ENCODE measurements at regions not wholly inside any gene's neighbourhood (a gene's known extent, or its start where the extent isn't known, plus 50 kb on each side); places are given as distances from the start of the nearest gene placed in this dataset.
"Not testable (repeated sequence)": the region's sequence is repeated elsewhere in the genome, so short reads cannot be mapped to it uniquely, and the experiment has no call there.

GRCh38 chr7:54904130-54904529, 114.7 kb upstream of the EGFR start:
- no peak for DNase-seq

- DNase-seq: no peak
These were observed 113.8 kb upstream of the EGFR start for GRCh38 chr7:54904986-54905385.

- DNase-seq: peak; percentile 0
These were observed 111.9 kb upstream of the EGFR start for GRCh38 chr7:54906963-54907362.

- DNase-seq: no peak
These were observed 110.8 kb upstream of the EGFR start for GRCh38 chr7:54907981-54908380.

GRCh38 chr7:54908760-54909438, 109.9 kb upstream of the EGFR start:
- no peak for DNase-seq

GRCh38 chr7:54915870-54916598, 102.8 kb upstream of the EGFR start:
- DNase-seq: no peak

- DNase-seq: no peak
These were observed 101.0 kb upstream of the EGFR start for GRCh38 chr7:54917613-54918391.

- DNase-seq: no peak
These were observed 97.7 kb upstream of the EGFR start for GRCh38 chr7:54921116-54921515.

GRCh38 chr7:54931532-54931931, 87.3 kb upstream of the EGFR start:
- DNase-seq: no peak

GRCh38 chr7:54932818-54933543, 85.8 kb upstream of the EGFR start:
- DNase-seq: no peak

- no peak for DNase-seq
These were observed 85.2 kb upstream of the EGFR start for GRCh38 chr7:54933643-54934042.

GRCh38 chr7:54940748-54941147, 78.1 kb upstream of the EGFR start:
- no peak for DNase-seq

GRCh38 chr7:54944179-54944578, 74.6 kb upstream of the EGFR start:
- no peak for DNase-seq

GRCh38 chr7:54946271-54946670, 72.5 kb upstream of the EGFR start:
- DNase-seq: no peak

- no peak for DNase-seq
These were observed 72.1 kb upstream of the EGFR start for GRCh38 chr7:54946764-54947163.

GRCh38 chr7:54947266-54947665, 71.6 kb upstream of the EGFR start:
- DNase-seq: no peak

GRCh38 chr7:54949514-54949913, 69.3 kb upstream of the EGFR start:
- DNase-seq: not testable (repeated sequence)

GRCh38 chr7:54955296-54955695, 63.5 kb upstream of the EGFR start:
- DNase-seq: no peak

GRCh38 chr7:54955696-54956420, 63.0 kb upstream of the EGFR start:
- no peak for DNase-seq

- DNase-seq: no peak
These were observed 62.0 kb upstream of the EGFR start for GRCh38 chr7:54956865-54957264.

- no peak for DNase-seq
These were observed 58.3 kb upstream of the EGFR start for GRCh38 chr7:54960517-54960916.

GRCh38 chr7:54961391-54961790, 57.4 kb upstream of the EGFR start:
- DNase-seq: no peak

GRCh38 chr7:54963155-54963554, 55.7 kb upstream of the EGFR start:
- no peak for DNase-seq
